ENCODE measurements at regions not wholly inside any gene's neighbourhood (a gene's known extent, or its start where the extent isn't known, plus 50 kb on each side); places are given as distances from the start of the nearest gene placed in this dataset.
"Not testable (repeated sequence)": the region's sequence is repeated elsewhere in the genome, so short reads cannot be mapped to it uniquely, and the experiment has no call there.

DNA sequence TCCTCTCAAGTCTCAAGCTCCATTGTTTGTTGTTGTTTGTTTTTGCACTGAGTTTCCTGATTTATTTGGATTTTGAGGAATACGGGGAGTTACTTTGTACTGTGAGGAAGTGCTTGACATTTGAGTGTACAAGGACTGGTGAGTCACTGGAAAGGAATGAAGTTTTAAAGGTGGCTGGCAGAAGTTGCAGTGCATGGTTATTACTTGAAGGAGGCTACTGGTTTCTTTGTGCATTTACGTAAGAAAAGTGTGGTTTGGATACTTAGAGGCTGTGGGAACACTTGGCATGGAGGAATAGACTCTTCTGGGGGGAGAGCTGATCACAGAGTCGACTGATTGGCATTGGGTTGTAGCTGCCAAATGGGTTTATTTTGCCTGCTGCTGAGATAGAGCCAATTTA lies 919.0 kb downstream of the TAF11L14 start:
- DNase-seq (ENCODE audit: low spot score): peak; percentile 9

DNA sequence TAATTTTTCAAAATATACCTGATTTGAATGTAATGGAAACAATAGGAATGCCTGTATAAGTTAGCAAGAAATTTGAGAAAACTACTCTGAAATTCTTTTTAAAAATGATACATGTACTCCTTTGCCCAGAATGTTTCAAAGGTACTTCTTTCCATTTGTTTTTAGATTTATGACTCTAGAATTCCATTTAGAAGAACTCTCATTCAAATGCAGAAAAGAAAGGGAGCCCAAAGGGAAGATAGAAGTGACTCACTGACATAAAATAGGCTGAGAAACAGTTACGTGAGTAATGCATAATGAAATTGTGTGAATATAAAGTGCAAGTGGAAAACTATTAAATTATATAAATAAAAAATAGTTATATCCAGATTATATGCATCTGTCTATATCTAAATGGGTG lies 926.3 kb downstream of the TAF11L14 start:
- no peak for DNase-seq (ENCODE audit: low spot score)

DNA sequence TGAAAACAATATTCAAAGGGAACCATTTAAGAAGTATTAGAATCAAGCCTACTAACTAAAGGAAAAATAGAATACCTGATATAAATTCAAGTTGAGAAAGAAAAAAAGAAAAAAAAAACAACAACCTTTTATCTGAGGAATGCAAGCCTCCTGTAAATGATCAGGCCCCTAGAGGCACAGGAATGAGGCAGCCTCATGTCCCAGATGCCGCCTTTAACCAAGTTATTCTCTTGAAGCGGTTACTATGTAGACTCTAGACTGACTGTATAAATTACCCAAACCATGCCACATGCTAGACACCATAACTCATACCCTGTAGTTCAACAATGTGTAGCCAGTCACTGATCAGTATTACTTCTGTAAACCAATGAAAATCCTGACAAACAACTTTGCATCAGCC lies 929.6 kb downstream of the TAF11L14 start:
- no peak for DNase-seq (ENCODE audit: low spot score)

DNA sequence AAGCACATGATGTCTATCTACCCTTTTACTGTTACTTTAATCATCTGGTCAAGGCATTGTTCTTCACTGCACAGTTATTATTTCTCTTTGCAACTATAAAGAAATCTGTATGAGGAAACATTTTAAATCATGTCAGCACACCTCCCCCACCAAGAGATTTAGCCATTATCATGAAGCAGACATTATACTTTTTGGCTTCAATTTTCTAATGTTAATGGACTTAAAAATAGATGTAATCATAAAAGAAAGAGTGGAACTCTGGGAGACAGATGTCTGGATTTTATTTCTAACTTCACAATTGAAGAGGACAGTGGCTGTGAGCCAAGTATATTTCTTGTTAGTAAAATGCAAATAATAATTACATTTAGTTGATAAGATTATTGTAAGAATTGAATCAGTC lies 932.4 kb downstream of the TAF11L14 start:
- no peak for DNase-seq (ENCODE audit: low spot score)

GRCh38 chr5:18576586-18576985 lies 942.3 kb downstream of the TAF11L14 start:
- no peak for DNase-seq (ENCODE audit: low spot score)

GRCh38 chr5:18601185-18601584 lies 966.9 kb downstream of the TAF11L14 start:
- no peak for DNase-seq (ENCODE audit: low spot score)

- DNase-seq (ENCODE audit: low spot score): no peak
These were observed 968.1 kb downstream of the TAF11L14 start for GRCh38 chr5:18602402-18602801.

DNA sequence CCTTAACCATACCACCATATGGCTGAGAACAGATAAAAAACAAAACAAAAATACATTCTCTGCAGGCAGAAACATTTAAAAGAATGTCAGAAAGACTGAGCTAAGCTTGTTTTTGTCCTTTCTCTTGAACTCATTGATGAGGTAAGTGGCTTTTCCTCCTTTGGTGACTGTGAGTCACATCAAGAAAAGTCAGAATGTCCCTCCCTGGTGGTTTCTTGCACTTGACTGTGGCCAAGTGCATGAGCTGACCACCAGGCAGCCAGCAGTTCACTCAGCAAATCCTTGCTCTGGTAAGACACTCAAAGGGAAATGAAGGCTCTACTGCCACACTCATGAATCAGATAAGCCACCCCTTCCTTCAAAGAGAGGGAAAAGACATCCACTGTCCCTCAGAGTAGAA lies 970.9 kb downstream of the TAF11L14 start:
- DNase-seq (ENCODE audit: low spot score): no peak

DNA sequence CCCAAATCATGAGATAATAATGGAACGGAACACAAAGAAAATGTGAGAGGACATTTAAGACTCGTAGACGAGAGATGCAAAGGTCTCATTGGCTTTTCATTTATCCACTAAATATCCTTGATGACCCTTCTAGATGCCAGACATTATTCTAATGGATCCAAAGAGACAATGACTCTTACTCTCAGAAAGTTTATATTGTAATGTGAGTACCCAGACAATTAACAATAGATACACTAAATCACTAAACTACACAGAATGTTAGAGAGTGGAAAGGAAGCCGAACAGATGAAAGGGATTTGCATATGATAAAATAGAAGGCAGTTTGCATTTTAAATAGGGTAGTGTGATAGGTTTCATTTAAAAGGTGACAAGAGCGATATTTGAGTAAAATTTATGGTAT lies 973.3 kb downstream of the TAF11L14 start:
- DNase-seq (ENCODE audit: low spot score): no peak

DNA sequence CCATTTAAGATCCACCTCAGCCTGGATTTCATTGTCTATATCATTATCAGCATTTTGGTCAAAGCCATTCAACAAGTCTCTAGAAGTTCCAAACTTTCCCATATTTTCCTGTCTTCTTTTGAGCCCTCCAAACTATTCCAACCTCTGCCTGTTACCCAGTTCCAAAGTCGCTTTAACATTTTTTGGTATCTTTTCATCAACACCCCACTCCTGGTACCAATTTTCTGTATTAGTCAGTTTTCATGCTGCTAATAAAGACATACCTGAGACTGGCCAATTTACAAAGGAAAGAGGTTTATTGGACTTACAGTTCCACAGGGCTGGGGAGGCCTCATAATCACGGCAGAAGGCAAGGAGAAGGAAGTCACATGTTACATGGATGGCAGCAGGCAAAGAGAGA lies 982.9 kb downstream of the TAF11L14 start:
- DNase-seq (ENCODE audit: low spot score): not testable (repeated sequence)

DNA sequence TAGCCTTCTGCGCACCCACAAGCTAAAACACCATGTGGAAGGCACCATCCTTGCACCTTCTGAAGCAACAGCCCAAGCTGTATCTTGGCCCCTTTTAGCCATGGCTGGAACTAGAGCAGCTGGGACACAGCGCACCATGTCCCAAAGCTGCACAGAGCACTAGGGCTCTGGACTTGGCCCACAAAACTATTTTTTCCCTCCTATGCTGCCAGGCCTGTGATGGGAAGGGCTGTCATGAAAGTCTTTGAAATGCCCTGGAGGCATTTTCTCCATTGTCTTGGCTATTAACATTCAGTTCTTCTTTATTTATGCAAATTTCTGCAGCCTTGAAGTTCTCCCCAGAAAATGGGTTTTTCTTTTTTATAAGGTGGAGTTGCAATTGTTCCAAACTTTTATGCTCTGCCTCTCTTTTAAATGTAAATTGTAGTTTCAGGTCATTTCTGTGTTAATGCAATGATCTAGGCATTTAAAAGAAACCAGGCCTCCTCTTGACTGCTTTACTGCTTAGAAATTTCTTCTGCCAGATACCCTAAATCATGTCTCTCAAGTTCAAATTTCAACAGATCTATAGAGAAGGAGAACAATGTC lies 996.3 kb downstream of the TAF11L14 start:
- DNase-seq (ENCODE audit: low spot score): no peak

DNA sequence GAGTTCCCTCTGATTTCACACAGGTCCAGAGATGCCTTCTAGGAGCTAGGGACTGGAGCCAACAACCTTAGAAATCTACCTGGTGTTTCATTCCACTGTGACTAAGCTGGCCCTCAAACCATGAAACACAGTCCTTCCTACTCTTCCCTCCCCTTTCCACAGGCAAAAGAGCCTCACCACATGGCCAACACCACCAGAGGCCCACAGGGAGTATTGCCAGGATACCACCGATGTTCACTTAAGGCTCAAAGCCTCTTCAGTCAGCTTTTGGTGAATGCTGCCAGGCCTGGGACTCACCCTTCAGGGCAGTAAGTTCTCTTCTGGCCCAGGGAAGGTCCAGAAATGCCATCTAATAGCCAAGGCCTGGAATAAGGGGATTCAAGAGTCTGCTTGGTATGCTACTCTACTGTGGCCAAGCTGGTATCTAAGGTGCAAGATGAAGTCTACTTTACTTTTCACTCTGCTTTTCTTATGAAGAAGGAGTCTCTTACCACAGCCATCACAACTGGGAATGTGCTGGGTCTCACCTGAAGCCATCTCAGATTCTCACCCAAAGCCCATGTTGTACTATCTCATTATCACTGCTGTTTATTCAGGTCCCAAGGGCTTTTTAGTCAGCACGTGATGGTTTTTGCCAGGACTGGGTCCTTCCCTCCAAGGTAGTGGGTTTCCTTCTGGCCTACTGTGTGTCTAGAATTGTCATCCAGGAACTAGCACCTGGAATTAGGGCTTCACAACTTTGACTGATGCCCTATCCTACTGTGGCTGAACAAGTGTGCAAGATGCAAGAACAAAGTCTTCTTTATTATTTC lies 1018.4 kb downstream of the TAF11L14 start:
- DNase-seq (ENCODE audit: low spot score): no peak

DNA sequence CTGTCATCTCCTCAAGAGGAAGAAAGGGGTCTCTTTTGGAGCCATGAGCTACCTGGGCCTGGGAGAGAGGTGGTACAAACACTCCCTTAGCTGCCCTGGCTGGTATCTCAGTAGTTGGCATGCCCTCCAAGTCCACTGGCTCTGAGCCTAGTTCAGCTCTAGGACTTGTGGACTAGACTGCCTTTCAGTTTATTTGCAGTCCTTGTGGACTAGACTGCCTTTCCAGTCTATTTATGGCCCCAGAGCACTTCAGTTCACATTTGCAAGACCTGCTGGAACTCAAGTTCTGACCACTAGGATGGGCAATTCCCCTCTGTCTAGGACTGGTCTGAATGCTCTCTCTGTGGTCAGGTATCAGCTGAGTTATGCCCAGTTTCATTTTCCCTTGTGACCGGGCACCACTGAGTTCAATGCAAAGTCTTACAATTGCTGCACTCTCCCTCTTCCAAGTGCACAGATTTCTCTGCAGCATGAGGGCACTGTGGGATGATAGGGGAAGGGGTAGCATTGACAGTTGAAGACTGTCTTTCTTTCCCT lies 1019.0 kb downstream of the TAF11L14 start:
- no peak for DNase-seq (ENCODE audit: low spot score)

DNA sequence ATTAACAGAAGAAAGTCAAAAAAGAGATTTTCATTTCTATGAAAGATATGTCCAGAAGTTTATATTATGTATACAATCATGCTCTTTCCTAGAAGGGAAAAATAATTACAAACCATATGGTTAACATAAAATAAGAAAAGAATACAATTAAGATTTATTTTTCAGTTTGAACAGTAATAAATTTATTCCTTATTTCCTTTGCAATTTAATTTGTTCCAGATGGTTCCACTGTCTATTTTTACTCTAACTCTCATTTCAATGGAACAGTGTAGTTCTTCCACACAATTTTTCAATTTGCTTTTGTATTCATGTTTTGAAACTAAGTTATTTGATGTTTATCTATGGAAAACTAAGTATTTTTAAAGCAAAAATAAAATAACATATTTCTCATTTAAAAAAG lies 1026.3 kb downstream of the TAF11L14 start:
- no peak for DNase-seq (ENCODE audit: low spot score)

DNA sequence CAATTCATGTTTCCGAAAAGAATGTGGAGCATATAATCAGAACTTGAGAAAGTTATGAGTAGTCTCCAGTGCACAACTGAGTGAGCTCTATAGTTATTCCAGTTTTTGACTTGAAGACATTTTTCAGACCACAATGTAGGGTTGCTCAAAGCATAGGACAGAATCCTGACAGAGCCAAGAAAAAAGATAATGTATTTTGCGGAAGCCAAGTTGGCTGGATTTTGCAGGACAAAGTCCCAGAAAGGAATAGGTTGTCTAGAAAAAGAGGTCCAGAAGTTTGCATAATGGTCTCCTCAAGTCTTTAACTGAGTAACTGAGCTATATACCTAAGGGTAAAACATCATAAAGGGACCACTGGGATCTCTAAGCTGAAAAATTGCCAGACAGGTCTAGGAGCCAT lies 1028.0 kb downstream of the TAF11L14 start:
- no peak for DNase-seq (ENCODE audit: low spot score)

GRCh38 chr5:18674212-18674611 lies 1040.0 kb downstream of the TAF11L14 start:
- not testable (repeated sequence) for DNase-seq (ENCODE audit: low spot score)

GRCh38 chr5:18675041-18675440 lies 1040.8 kb downstream of the TAF11L14 start:
- no peak for DNase-seq (ENCODE audit: low spot score)

DNA sequence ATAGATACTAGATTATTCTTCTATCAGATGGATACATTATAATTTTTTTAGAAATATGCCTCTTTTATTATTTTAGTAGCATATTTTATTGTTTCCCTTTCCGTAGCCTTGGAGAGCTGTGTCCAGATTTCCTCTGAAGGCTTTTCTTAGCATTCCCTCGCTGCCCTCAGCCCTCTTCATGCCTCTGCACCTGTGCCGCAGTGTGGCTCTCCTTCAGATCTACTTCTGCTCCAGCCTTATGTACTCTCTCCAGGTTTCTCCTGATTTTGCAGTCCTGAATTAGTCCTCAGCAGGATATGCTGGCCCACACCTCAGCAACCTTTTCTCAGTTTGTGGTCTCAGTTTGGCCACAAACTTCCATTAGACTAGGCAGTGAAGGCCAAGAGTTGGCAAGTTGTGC lies 1052.0 kb downstream of the TAF11L14 start:
- no peak for DNase-seq (ENCODE audit: low spot score)

GRCh38 chr5:18687429-18687828 lies 1053.2 kb downstream of the TAF11L14 start:
- DNase-seq (ENCODE audit: low spot score): no peak

DNA sequence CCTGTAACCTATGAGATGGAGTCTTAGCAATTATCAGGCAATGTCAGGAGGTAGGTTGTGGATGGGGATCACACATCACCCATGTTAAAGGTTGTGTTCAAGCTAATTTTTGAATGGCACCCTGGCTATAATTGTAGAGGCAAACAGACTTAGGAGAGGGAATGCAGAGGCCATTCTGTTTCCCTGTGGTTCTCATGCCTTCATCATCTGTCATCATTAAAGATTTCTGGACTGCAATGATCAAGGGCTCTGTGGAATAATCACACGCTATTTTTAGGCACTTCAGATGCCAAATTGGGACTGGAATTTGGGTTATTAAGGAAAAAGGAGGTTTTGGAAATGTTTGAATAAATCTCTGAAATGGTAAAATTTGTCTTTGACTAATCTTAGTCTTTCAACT lies 1065.4 kb downstream of the TAF11L14 start:
- no peak for DNase-seq (ENCODE audit: low spot score)

GRCh38 chr5:18702821-18703220 lies 1068.6 kb downstream of the TAF11L14 start:
- no peak for DNase-seq (ENCODE audit: low spot score)

DNA sequence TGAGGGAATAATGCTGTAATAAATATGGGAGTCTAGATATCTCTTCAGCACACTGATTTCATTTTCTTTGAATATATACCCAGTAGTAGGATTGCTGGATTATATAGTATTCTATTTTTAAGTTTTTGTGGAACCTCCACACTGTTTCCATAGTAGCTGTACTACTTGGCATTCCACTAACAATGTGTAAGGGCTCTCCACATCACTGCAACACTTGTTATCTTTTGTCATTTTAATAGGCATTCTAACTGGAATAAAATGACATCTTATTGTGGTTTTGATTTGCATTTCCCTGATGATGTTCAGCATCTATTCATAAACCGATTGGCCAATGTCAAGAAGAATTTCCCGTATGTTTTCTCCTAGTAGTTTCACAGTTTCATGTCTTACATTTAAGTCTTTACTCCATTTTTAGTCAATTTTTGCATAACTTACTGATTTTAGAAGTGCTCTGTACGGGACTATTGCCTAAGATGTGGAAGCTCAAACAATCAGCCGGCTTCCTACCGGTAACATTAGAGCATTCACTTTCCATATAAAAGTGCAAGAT lies 1078.8 kb downstream of the TAF11L14 start:
- no peak for DNase-seq (ENCODE audit: low spot score)

DNA sequence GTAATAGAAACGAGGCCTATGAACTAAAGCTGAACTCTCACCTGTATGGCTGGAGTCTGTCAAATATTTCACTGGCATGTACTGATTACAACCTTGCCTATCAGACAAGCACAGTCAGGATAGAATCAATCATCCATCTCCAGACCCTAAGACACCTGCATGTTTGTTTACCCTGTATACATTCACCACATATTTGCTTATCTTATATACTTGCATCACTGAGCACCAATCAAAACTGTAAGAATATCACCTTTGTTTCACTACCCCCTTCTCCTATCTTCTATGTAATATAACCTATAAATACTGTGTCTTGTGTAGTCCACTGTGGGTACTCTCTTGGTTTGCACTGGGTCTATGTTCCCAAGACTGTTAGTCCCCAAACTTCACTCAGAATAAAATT lies 1085.7 kb downstream of the TAF11L14 start:
- no peak for DNase-seq (ENCODE audit: low spot score)
